ENCODE measurements at regions not wholly inside any gene's neighbourhood (a gene's known extent, or its start where the extent isn't known, plus 50 kb on each side); places are given as distances from the start of the nearest gene placed in this dataset.

DNA sequence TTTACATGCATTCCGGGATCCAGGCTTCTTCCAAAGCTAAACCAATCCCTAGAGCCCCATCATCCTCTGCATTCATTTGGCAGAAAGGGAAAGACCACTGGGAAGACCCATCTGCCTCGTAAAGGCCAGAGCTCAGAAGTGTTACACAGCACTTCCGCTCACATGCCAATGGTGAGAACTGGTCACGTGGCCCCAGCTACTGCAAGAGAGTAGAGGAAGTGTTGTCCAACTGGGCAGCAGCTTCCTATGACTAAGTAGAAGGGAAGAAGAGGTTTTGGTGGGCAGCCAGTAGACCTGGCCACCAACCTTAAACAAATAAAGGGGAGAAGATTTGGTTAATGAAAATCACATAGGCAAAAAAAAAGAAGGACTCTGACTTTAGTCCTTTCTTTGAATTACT is 74.4 kb upstream of the PPP2R3A start:
- TF ChIP-seq CTCF (IDR thresholded peaks at IDR 0.05) (no peak), POLR2A (IDR thresholded peaks at IDR 0.05) (no peak)

All from uterus (tissue), 2 donors.